ENCODE measurements at regions not wholly inside any gene's neighbourhood (a gene's known extent, or its start where the extent isn't known, plus 50 kb on each side); places are given as distances from the start of the nearest gene placed in this dataset.

DNA sequence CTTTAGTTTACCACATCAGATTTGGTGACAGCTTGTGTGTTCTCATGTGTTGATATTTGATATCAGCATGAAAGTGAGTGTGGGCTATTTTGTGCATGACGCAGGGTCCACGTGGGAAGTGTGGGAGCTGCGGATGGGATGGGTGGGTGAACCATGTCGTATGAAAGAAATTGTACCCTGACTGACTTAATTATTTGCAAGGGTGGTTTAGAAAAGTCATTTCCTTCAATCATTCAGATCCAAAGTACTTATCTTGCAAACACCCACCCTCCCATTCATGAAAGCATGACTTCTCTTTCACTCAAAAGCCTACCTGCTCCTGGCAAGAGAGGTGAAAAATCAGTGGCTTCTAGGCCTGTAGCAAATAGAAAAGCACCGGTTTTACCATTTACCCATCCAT, 91.8 kb upstream of the BACH2 start:
- DNase-seq (ENCODE audit: low read depth): no peak
- TF ChIP-seq, protein P1, sequence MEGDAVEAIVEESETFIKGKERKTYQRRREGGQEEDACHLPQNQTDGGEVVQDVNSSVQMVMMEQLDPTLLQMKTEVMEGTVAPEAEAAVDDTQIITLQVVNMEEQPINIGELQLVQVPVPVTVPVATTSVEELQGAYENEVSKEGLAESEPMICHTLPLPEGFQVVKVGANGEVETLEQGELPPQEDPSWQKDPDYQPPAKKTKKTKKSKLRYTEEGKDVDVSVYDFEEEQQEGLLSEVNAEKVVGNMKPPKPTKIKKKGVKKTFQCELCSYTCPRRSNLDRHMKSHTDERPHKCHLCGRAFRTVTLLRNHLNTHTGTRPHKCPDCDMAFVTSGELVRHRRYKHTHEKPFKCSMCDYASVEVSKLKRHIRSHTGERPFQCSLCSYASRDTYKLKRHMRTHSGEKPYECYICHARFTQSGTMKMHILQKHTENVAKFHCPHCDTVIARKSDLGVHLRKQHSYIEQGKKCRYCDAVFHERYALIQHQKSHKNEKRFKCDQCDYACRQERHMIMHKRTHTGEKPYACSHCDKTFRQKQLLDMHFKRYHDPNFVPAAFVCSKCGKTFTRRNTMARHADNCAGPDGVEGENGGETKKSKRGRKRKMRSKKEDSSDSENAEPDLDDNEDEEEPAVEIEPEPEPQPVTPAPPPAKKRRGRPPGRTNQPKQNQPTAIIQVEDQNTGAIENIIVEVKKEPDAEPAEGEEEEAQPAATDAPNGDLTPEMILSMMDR (IDR thresholded peaks at IDR 0.05; ENCODE audit: control insufficient read depth, extremely low read depth, insufficient read depth): no peak
- no peak overlapping the region for H3K4me3 ChIP-seq (ENCODE audit: low read depth, low read length)

DNA sequence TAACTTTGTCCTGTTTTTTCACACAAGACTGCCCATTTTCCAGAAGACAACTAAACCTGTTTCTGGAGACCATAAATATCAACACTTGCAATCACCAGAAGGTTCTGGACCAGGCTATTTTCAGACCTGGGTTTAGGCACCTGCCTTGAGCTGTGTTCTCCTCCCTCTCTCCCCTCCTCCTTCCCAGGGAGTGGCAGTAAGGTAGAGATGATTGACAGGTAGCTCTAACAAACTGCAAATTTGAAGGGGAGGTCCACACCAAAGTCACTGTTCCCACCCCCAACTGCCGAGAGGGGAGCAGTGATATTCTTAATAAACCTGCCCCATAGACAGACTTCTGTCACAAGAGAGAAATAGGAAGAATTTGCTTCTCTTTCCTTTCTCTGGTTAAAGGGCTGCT, 91.2 kb upstream of the BACH2 start:
- DNase-seq (ENCODE audit: low read depth): no peak
- TF ChIP-seq, protein P1 (IDR thresholded peaks at IDR 0.05; ENCODE audit: control insufficient read depth, extremely low read depth, insufficient read depth): no peak
- no peak overlapping the region for H3K4me3 ChIP-seq (ENCODE audit: low read depth, low read length)

DNA sequence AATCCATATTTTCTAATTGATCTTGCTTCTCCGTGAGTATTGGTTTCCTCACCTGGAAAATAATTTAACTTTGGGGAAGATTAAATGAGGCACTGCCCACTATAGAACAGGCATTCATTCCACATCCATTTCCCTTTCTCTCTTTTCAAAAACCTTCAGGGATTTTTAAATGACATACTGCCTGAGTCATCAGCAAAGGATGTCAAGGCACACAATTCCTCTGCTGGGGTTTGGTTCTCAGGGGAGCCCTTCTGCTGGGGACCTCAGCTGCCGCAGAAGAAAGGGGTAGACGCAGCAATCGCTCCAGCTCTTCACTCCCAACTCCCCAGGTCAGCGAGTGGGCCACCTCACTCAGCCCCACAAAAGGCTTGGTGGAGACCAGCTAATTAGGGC, 90.7 kb upstream of the BACH2 start:
- no peak for DNase-seq (ENCODE audit: low read depth)
- no peak overlapping the region for H3K4me3 ChIP-seq (ENCODE audit: low read depth, low read length)
- TF ChIP-seq, protein P1 (IDR thresholded peaks at IDR 0.05; ENCODE audit: control insufficient read depth, extremely low read depth, insufficient read depth): no peak

DNA sequence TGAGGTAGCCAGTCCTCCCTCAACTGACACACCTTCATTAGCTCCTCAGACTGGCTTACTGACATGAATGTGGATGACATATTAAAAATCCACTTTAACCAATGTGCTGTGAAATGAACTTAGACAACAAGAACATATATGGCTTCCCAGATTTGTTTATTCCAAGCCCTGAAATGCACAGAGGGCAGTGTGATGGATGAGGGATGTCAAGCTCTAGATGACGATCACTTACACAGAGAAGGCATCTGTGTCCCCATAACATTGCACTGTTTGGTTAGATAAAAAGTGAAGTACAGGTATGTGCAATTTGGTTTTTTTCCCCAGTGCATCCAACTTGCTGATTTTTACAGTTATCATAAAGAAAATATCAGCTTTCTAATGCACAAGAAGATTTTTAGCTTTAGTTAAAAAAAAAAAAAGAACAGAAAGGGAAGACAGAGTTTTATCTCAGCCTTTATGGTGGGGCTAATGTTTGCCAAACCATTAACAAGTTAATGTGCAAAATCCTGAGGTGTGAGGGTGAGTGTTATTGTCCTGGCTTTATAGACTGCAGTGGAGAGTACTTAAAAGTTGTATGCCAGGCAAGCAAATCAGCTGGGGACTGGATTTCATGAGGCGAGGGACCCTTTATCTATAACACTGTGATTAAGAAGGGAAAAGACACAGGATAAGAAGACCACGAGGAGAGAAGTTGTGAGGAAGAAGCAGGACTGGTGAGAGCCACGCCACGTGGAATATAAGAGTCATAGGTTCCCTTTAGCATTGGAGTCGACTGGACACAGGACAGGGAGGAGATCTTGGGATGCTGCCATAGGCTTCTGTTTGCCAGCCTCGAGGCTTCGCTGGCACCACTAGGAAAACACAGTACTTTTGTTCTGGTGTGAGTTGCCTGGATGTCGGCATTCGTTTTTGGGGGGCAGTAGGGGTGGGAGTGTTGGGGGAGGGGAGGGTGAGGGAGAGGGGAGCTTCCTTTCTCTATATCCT, 90.0 kb upstream of the BACH2 start:
- no peak overlapping the region for H3K4me3 ChIP-seq (ENCODE audit: low read depth, low read length)
- TF ChIP-seq, protein P1 (IDR thresholded peaks at IDR 0.05; ENCODE audit: control insufficient read depth, extremely low read depth, insufficient read depth): no peak
- no peak for DNase-seq (ENCODE audit: low read depth)

DNA sequence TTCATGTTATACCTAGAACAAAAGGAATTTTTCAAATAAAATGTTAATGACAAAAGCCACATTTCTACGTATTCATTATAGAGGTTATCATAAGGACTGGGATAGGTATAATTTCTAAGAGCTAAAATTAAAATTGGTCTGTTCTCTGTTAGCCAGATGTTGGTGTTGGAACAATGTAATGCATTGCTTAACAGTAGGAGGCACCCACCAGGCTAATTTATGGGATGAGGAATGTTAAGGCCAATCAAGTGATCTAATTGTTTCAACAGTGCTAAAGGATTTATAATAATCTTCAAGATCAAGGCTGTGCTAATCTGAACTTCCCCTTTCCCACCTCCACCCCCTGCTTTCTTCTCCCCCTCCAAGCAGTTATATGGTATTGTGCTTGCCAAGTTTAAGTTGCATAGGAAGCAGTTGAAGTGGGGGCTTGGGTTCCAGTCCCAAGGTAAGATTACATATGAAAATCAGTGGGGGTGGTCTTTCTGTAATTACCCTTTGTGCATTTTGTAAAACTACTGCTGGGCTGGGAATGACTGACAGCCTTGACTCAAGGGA, 89.2 kb upstream of the BACH2 start:
- no peak for DNase-seq (ENCODE audit: low read depth)
- no peak overlapping the region for H3K4me3 ChIP-seq (ENCODE audit: low read depth, low read length)
- TF ChIP-seq, protein P1 (IDR thresholded peaks at IDR 0.05; ENCODE audit: control insufficient read depth, extremely low read depth, insufficient read depth): no peak

DNA sequence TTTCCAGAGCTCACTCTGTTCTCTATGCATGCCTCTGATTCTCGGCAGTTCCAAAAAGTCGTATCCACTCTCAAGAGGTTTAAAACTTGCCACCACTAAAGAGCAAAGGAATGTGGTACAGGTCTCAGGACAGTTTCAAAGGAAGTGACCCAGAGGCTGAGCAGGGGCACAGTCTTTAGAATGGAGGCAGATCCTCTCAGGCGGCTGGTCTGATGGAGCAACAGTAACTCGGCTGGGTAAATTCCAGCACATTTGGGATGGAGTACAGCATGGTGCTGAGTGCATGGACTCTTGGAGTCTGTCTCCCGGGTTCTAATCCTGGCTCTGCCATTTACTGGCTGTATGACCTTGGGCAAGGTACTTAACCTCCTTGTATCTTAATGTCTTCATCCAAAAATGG, 88.1 kb upstream of the BACH2 start:
- no peak overlapping the region for H3K4me3 ChIP-seq (ENCODE audit: low read depth, low read length)
- DNase-seq (ENCODE audit: low read depth): no peak
- TF ChIP-seq, protein P1 (IDR thresholded peaks at IDR 0.05; ENCODE audit: control insufficient read depth, extremely low read depth, insufficient read depth): no peak
